Stimulated activated memory B cell treated with anti-CD40 and anti-IgM and Interleukin-4, amounts not matched to agents 10 μg/mL and 1 μg/mL and 100 μg/mL, for 72 hours (primary cell): ENCODE measurements at regions not wholly inside any gene's neighbourhood (a gene's known extent, or its start where the extent isn't known, plus 50 kb on each side); places are given as distances from the start of the nearest gene placed in this dataset.

Source experiments
- ATAC-seq: fragments of 150-1000 bp; cut with Tn5 transposase; 2 replicates; pipeline ENCODE4 v1.10.0; 2021
- H3K27ac Mint-ChIP-seq: one replicate; pipeline ENCODE4 v1.8.0; 2022; ENCODE audit warnings: mild to moderate bottlenecking, mixed read lengths
- H3K27me3 Mint-ChIP-seq: one replicate; pipeline ENCODE4 v1.8.0; 2022; ENCODE audit warnings: mixed read lengths
- H3K36me3 Mint-ChIP-seq: one replicate; pipeline ENCODE4 v1.8.0; 2022; ENCODE audit warnings: mixed read lengths
- H3K4me1 Mint-ChIP-seq: one replicate; pipeline ENCODE4 v1.8.0; 2022; ENCODE audit warnings: mixed read lengths
- H3K4me3 Mint-ChIP-seq: one replicate; pipeline ENCODE4 v1.8.0; 2022; ENCODE audit warnings: mild to moderate bottlenecking, moderate library complexity, mixed read lengths
- H3K9me3 Mint-ChIP-seq: one replicate; pipeline ENCODE4 v1.8.0; 2022; ENCODE audit warnings: mixed read lengths

DNA sequence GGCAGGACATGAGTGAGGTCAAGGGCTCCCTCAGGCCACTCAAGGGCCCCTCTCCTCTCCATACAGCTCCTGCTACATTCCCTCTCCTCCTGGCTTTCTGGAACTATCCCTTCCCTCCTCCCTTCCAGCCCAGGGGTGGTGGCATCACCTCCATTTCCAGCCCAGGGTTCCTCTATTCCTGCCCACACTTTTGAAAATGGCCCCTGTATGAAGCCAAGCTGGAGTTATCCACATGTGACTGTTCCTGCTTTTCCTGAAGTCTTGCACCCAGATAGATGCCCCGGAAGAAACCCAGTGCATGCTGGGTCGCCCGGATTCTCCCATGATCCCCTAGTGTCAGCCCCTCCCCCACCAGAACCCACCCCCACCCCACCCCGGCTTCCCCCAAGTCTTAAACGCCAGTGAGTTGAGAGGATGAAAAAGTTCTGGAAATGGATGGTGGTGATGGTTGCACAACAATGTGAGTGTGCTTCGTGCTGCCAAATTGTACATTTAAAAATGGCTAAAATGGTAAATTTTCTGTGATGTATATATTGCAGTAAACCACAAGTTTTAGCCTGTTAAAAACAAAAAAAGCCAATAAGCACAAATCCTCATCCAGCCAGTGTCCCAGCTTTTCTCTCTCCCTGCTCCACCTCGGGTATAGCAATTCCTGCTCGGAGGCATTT lies 136.9 kb downstream of the SCARB1 start:
- Mint-ChIP-seq H3K27me3 (peaks cover 14% of the 10 kb centered on the region), H3K27ac (peak overlapping the region; percentile 22), H3K4me1 (peaks cover 9% of the 10 kb centered on the region), H3K36me3 (peaks cover 7% of the 10 kb centered on the region), H3K9me3 (peaks cover 8% of the 10 kb centered on the region), H3K4me3 (no peak overlapping the region)
- ATAC-seq = no peak

DNA sequence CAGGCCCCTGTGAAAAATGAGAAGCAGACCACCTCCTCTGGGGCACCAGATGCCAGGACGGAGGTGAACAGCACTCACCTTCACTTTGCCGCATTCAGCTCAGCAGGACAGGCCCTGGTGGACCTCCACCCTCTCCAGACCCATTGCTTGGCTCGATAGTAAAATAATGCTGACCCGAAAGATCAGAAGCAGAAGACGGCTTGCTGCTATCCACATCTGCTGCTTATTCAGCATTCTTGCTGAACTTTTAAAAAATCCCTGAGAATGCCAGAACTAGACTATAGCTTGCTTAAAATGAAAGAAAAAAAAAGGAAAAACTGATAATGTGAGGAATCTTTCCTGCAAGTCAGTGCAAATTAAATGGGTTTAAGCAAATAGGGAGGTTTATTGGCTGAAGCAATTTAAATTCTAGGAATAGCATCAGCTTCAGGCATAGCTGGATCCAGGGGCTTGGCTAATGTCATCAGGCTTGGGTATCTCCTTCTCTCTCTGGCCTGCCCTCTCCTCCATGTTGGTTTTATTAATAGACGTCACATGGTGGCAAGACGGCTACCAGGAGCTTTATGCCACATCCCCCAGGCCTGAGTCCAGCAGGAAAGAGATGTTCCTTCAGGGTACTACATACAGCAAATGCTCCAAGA lies 137.9 kb downstream of the SCARB1 start:
- Mint-ChIP-seq H3K27ac (no peak overlapping the region), H3K4me3 (no peak overlapping the region), H3K9me3 (peaks cover 8% of the 10 kb centered on the region), H3K36me3 (peaks cover 7% of the 10 kb centered on the region), H3K4me1 (peaks cover 9% of the 10 kb centered on the region), H3K27me3 (peaks cover 14% of the 10 kb centered on the region)
- no peak for ATAC-seq

DNA sequence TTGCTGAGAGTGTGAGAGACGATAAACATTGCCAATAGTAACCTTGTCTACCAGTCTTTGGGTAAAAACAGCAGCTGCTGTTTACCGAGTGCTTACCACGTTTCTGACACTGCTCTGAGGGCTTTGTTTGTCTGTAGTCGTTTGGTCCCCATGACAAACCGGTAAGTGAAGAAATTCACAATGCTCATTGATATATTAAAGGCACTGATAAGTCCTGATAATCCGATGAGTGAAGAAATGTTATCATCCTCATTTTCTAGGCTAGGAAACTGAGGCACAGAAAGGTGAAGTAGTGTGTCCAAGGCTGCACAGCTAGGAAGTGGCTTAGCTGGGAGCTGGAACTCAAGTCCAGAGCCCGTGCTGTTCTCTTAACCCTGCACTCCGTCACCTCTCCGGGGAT lies 138.6 kb downstream of the SCARB1 start:
- Mint-ChIP-seq H3K9me3 (peaks cover 8% of the 10 kb centered on the region), H3K4me3 (no peak overlapping the region), H3K4me1 (peaks cover 9% of the 10 kb centered on the region), H3K27me3 (peaks cover 14% of the 10 kb centered on the region), H3K36me3 (peaks cover 7% of the 10 kb centered on the region), H3K27ac (no peak overlapping the region)
- no peak for ATAC-seq

DNA sequence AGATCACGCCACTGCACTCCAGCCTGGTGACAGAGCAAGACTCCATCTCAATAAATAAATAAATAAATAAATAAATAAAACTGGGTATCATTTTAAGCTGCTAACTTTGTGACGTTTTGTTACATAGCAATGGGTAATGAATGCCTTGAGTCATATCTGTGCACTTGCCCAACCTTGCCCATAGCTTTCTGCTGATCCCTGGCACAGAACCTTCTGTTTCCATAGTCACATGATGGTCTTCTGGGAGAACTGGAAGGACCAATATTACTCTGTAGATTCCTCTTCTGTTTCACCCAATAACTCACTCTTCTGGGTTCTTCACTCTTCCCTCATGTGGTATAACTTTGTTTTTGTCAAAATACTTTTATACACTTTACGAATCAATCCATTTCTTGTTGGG lies 140.8 kb downstream of the SCARB1 start:
- H3K36me3 Mint-ChIP-seq = no peaks in the 10 kb centered on the region
- H3K4me1 Mint-ChIP-seq = peaks cover 9% of the 10 kb centered on the region
- no peak overlapping the region for H3K27ac Mint-ChIP-seq
- no peak for ATAC-seq
- H3K27me3 Mint-ChIP-seq = peaks cover 14% of the 10 kb centered on the region
- H3K4me3 Mint-ChIP-seq = no peak overlapping the region
- H3K9me3 Mint-ChIP-seq = peaks cover 4% of the 10 kb centered on the region

DNA sequence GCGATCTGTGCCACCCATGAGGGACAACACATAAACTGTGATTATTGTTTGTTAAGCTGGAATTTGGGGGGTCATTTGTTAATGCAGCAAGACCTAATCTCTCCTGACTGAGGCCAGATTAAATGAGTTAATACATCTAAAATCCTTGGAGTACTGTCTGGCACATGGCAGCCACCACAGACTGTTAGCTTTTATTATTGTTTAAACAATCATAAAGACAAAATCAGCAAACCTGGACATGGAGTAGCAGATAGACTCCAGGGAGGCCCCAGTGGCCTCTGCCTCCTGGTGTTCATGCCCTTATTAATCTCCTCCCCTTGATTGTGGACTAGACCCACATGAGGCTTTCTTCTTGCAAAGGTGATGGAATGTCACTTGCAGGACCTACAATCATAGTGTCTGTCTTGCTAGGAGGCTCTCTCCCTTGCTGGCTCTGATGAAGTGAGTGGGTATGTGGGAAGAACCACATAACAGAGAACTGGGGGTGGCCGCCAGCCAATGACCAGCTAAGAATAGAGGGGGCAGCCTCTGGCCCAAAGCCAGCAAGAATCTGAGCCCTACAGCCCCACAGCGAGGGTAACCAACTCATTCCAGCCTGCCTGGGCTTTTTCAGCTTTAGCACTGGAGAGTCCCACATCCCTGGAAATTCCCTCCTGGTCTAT lies 142.0 kb downstream of the SCARB1 start:
- peaks cover 4% of the 10 kb centered on the region for H3K9me3 Mint-ChIP-seq
- no peak overlapping the region for H3K27ac Mint-ChIP-seq
- peaks cover 10% of the 10 kb centered on the region for H3K27me3 Mint-ChIP-seq
- no peak for ATAC-seq
- no peak overlapping the region for H3K4me3 Mint-ChIP-seq
- no peaks in the 10 kb centered on the region for H3K4me1 Mint-ChIP-seq
- no peaks in the 10 kb centered on the region for H3K36me3 Mint-ChIP-seq

DNA sequence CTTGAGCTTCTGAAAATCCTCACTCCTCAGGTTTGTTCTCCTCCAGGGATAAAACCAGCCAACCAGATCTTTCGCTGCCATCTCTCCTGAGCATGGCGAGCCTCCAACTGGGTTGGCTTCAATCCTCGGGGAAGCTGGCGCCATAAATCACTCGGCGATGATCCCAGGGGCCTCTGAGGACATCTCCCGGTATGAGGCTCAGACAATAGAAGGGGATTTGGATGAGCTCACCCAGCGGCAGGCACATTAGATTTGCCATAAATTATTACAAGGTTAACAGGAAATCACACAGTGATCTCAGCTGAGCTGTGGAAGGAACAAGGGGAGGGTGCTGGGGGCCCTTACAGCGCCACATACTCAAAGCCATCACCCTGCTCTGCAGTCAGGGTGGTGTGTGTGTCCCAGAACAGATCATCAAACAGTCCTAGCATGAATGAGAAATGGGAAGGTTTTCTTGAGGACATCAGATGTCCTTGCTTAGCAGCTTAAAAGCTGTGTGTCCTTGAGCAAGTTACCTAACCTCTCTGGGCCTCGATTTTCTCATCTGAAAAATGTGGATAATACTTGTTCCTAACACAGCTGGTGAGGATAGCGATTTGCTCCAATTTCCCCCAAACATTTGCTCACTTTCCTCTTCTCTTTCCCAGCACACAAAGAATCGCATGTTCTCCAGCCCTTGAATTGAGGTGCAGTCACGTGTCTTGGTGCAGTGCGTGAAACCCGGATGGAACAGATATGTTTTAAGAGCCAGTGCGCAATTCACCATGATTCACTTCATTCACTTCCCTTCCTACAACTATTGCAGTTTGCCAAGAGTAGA lies 142.8 kb downstream of the SCARB1 start:
- Mint-ChIP-seq H3K4me3 (no peak overlapping the region), H3K4me1 (no peaks in the 10 kb centered on the region), H3K36me3 (no peaks in the 10 kb centered on the region), H3K9me3 (peaks cover 4% of the 10 kb centered on the region), H3K27ac (no peak overlapping the region), H3K27me3 (peaks cover 2% of the 10 kb centered on the region)
- no peak for ATAC-seq

DNA sequence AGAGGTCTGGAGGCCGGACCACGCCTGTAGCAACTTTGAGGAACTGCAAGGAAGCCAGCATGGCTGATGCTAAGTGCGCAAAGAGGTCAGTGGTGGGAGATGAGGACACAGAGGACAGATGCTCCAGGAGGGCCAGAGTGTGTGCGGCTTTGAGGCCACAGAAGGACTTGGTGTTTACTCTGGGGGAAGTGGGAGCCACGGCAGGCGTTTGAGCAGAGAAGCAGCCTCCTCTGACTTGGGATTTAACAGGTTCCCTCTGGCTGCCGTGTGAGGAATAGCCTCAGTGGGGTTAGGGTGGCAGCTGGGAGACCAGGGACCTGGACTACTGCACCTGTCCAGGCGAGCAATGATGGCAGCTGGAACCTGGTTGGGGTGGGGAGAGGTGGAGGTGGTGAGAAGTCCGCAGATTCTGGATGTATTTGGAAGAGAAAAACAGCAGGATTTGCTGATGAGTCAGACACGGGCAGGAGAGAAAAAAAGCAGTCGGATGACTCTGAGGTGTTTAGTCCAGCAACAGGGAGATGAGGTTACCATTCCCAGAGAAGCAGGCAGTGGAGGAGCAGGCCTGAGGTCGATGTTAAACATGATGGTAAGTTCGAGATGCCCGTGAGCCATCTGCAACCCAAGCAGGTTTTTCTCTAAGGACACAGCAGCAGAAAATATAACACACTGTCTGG lies 143.5 kb downstream of the SCARB1 start:
- ATAC-seq = no peak
- Mint-ChIP-seq H3K9me3 (peaks cover 4% of the 10 kb centered on the region), H3K4me1 (no peaks in the 10 kb centered on the region), H3K4me3 (no peak overlapping the region), H3K36me3 (no peaks in the 10 kb centered on the region), H3K27me3 (no peaks in the 10 kb centered on the region), H3K27ac (no peak overlapping the region)

DNA sequence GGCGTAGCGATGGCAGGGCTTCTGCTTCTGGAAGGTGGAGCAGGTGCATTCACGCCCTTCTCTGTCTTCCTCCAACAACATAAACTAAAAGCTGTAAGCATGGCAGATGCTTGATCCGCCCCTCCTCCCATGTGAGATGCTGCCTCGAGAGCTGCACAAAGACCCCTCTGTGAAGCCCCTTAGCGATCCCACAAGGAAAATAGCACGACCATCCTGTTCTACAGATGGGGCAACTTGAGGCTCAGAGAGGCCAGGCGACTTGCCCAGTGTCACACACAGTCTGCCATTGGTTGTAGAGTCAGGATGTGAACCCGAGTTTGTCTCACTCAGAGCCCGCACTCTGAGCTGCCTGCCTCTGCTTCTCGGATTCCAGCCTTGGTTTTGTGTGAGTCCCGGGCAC lies 144.4 kb downstream of the SCARB1 start:
- H3K36me3 Mint-ChIP-seq = no peaks in the 10 kb centered on the region
- no peaks in the 10 kb centered on the region for H3K27me3 Mint-ChIP-seq
- H3K4me3 Mint-ChIP-seq = no peak overlapping the region
- no peak overlapping the region for H3K27ac Mint-ChIP-seq
- H3K4me1 Mint-ChIP-seq = peaks cover 5% of the 10 kb centered on the region
- peaks cover 4% of the 10 kb centered on the region for H3K9me3 Mint-ChIP-seq
- no peak for ATAC-seq

DNA sequence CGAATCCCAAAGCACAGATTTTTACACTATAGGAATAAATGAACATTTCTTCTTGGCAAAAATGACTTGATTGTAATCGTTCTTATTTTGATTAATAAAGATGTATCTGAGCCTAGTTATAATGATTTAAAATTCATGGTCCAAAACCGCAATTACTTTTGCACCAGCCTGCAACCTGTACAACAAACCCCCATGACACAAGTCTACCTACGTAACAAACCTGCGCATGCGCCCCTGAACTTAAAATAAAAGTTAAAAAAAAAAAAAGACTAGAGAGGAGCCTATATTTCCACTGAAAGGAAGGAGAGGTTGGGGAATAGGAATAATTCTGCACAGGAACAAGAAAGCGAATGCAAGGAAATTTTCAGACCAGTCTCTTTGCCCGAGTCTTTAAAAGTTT lies 145.2 kb downstream of the SCARB1 start:
- H3K27me3 Mint-ChIP-seq = no peaks in the 10 kb centered on the region
- H3K4me1 Mint-ChIP-seq = peaks cover 13% of the 10 kb centered on the region
- H3K27ac Mint-ChIP-seq = no peak overlapping the region
- no peak overlapping the region for H3K4me3 Mint-ChIP-seq
- peaks cover 4% of the 10 kb centered on the region for H3K9me3 Mint-ChIP-seq
- no peak for ATAC-seq
- H3K36me3 Mint-ChIP-seq = no peaks in the 10 kb centered on the region

DNA sequence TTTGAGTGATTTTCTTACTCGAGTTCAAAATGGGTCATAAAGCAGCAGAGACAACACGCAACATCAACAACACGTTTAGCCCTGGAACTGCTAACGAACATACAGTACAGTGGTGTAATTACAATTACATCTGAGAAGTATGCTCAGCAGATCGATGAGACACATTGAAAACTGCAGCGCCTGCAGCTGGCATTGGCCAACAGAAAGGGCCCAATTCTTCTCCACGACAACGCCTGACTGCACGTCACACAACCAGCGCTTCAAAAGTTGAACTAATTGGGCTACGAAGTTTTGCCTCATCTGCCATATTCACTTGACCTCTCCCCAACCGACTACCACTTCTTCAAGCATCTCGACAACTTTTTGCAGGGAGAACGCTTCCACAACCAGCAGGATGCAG lies 145.6 kb downstream of the SCARB1 start:
- H3K4me3 Mint-ChIP-seq = no peak overlapping the region

DNA sequence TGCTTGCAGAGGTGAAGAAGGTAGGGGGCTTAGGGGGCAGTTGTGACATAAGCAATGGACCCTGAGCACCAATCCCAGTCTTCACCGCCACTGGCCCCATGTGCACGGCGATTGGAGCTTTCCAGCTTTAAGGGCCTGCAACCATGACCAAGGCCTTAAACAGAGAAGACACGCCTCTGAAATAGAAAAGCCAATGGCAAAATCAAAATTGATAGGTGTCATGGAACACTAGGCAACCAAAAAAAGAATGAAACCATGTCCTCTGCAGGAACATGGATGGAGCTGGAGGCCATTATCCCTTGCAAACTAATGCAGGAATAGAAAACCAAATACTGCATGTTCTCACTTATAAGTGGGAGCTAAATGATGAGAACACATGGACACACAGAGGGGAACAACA lies 146.3 kb downstream of the SCARB1 start:
- Mint-ChIP-seq H3K4me1 (peaks cover 21% of the 10 kb centered on the region), H3K27me3 (no peaks in the 10 kb centered on the region), H3K9me3 (no peaks in the 10 kb centered on the region), H3K36me3 (no peaks in the 10 kb centered on the region), H3K27ac (no peak overlapping the region), H3K4me3 (no peak overlapping the region)
- ATAC-seq = no peak

More for the DNA sequence above, 145.6 kb downstream of the SCARB1 start:
- no peak for ATAC-seq
- Mint-ChIP-seq H3K27ac (no peak overlapping the region), H3K4me1 (peaks cover 17% of the 10 kb centered on the region), H3K27me3 (no peaks in the 10 kb centered on the region), H3K9me3 (peaks cover 1% of the 10 kb centered on the region), H3K36me3 (no peaks in the 10 kb centered on the region)

DNA sequence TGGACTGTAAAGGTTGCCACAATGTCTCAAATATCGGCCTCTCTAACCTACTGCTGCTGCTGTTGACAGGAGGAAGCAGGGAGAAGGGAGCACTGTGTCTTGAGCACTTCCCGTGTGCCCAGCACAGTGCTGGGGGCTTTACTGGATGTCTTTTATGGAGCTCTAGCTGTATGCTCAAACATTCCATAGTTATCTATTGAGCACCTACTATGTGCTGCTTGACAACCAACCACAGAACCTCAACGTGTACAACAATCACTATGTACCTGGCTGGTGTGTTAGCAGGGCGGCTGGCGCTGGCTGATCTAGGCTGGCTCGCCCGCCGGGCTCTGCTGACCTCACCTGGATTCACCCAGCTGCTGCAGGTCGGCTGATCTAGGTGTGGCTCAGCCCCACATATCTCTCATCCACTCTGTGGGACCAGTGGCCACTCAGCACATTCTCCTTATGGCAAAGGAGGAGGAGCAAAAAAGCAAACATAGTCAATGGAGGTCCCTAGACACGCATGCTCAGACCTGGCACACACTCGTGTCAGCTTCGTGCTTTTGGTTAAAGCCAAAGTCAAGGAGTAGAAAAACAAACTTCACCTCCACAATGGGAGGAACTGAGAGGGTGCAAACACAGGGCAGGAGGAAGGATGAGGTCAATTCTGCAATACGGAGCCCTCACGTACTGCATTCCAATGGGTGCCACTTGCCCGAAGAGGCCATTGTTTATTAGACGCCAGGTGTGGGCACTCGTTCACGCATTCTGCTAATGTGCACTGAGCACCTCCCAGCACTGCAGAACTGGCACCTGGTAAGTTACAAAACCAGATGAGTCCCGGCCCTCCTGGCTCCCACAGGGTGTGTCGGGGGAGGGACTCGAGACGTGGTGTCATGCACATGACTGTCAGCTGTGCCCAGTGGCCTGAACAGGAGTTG lies 147.2 kb downstream of the SCARB1 start:
- Mint-ChIP-seq H3K4me3 (no peak overlapping the region), H3K9me3 (no peaks in the 10 kb centered on the region), H3K4me1 (peaks cover 21% of the 10 kb centered on the region), H3K27me3 (no peaks in the 10 kb centered on the region), H3K27ac (no peak overlapping the region), H3K36me3 (no peaks in the 10 kb centered on the region)
- no peak for ATAC-seq

DNA sequence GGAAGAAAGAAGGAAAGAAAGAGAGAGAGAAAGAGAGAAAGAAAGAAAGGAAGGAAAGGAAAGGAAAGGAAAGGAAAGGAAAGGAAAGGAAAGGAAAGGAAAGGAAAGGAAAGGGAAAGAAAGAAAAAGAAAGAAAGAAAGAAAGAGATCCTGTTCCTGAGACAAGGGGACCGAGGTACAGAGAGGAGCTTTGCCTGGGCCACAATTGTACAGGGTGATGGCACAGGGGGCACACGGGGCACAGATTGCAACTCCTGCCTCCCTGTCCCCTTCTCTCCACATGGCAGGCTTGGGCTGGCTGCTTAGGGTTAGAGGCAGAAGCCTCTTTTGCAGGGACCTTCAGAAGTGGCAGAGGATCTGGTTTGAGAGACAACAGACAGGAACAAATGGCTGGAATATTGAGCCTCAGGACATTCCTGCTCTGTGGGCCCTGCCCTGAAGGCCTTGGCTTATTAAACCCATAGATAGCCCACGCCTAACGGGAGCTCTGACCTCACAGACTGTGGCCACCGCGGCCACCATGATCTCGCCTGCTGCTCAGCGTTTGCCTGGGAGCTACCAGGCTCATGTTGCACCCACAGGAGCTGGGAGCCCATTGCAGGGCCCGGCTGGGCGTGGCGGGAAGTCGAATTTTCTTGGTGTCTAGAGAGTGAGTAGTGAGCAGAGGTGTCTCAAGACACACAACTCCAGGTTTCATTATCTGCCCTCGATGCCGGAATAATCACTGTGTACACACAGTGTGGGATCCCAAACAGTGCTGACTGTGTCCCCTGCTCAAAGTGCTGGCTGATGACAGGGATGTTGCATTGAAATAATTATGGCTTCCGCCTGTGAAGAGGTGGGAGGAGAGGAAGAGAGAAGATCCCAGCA lies 147.9 kb upstream of the NCOR2 start:
- H3K36me3 Mint-ChIP-seq = no peaks in the 10 kb centered on the region
- H3K27me3 Mint-ChIP-seq = no peaks in the 10 kb centered on the region
- ATAC-seq = no peak

More for the DNA sequence above, 147.9 kb upstream of the NCOR2 start:
- no peak overlapping the region for H3K4me3 Mint-ChIP-seq
- H3K9me3 Mint-ChIP-seq = no peaks in the 10 kb centered on the region
- peaks cover 21% of the 10 kb centered on the region for H3K4me1 Mint-ChIP-seq
- peak overlapping the region; percentile 92 for H3K27ac Mint-ChIP-seq
